GM18499 (cell line): ENCODE measurements at regions not wholly inside any gene's neighbourhood (a gene's known extent, or its start where the extent isn't known, plus 50 kb on each side); places are given as distances from the start of the nearest gene placed in this dataset.
A peak's percentile ranks its signal among the peaks of the same experiment; 100 is the strongest.

Experiments used
- ATAC-seq: cut with Tn5 transposase; IDR thresholded peaks from one replicate; pipeline ENCODE4 v1.9.1; 2021; ENCODE audit warnings: moderate number of reproducible peaks; ENCODE audit not compliant: insufficient read depth, unreplicated experiment

GRCh38 chr11:87972133-87972532, 203.1 kb downstream of the RAB38 start:
- ATAC-seq: peak; percentile 87

- no peak for ATAC-seq
Measured at GRCh38 chr11:87971354-87971753, 203.9 kb downstream of the RAB38 start.

- ATAC-seq: no peak
Measured at GRCh38 chr11:87970762-87971161, 204.5 kb downstream of the RAB38 start.

GRCh38 chr11:87967459-87967858, 207.8 kb downstream of the RAB38 start:
- ATAC-seq: no peak

GRCh38 chr11:87966694-87967093, 208.5 kb downstream of the RAB38 start:
- no peak for ATAC-seq

- ATAC-seq: no peak
Measured at GRCh38 chr11:87966216-87966615, 209.0 kb downstream of the RAB38 start.

GRCh38 chr11:87961606-87962005, 213.6 kb downstream of the RAB38 start:
- ATAC-seq: no peak

- no peak for ATAC-seq
Measured at GRCh38 chr11:87957961-87958360, 217.3 kb downstream of the RAB38 start.

GRCh38 chr11:87954476-87954875, 220.8 kb downstream of the RAB38 start:
- ATAC-seq: no peak

- no peak for ATAC-seq
Measured at GRCh38 chr11:87942786-87943185, 232.5 kb downstream of the RAB38 start.

GRCh38 chr11:87934182-87934581, 241.1 kb downstream of the RAB38 start:
- ATAC-seq: no peak

GRCh38 chr11:87926250-87926970, 248.8 kb downstream of the RAB38 start:
- ATAC-seq: no peak

GRCh38 chr11:87924125-87924524, 251.1 kb downstream of the RAB38 start:
- ATAC-seq: no peak

GRCh38 chr11:87917111-87917510, 258.1 kb downstream of the RAB38 start:
- no peak for ATAC-seq

GRCh38 chr11:87909178-87909577, 266.1 kb downstream of the RAB38 start:
- no peak for ATAC-seq

GRCh38 chr11:87908086-87908485, 267.2 kb downstream of the RAB38 start:
- no peak for ATAC-seq

GRCh38 chr11:87903345-87903744, 271.9 kb downstream of the RAB38 start:
- ATAC-seq: no peak

GRCh38 chr11:87901341-87901740, 273.9 kb downstream of the RAB38 start:
- ATAC-seq: no peak

- ATAC-seq: no peak
Measured at GRCh38 chr11:87897921-87898320, 277.3 kb downstream of the RAB38 start.

- no peak for ATAC-seq
Measured at GRCh38 chr11:87897071-87897470, 278.2 kb downstream of the RAB38 start.

- no peak for ATAC-seq
Measured at GRCh38 chr11:87894961-87895360, 280.3 kb downstream of the RAB38 start.

GRCh38 chr11:87892291-87892690, 283.0 kb downstream of the RAB38 start:
- no peak for ATAC-seq
